Nephron (organoid): ENCODE measurements at regions not wholly inside any gene's neighbourhood (a gene's known extent, or its start where the extent isn't known, plus 50 kb on each side); places are given as distances from the start of the nearest gene placed in this dataset.

Experiments used
- H3K27ac Mint-ChIP-seq, 3 experiments: 2 replicates each; pipeline ENCODE4 v1.8.0; 2020; ENCODE audit warnings: mixed read lengths in 3 of 3, mild to moderate bottlenecking in 2 of 3, moderate library complexity in 1 of 3
- H3K27me3 Mint-ChIP-seq: 2 replicates; pipeline ENCODE4 v1.8.0; 2021; ENCODE audit warnings: low read depth, mild to moderate bottlenecking, moderate library complexity, mixed read lengths
- H3K36me3 Mint-ChIP-seq: 2 replicates; pipeline ENCODE4 v1.8.0; 2020; ENCODE audit warnings: low read depth, mixed read lengths
- H3K4me1 Mint-ChIP-seq: 2 replicates; pipeline ENCODE4 v1.8.0; 2020; ENCODE audit warnings: mixed read lengths
- H3K4me3 Mint-ChIP-seq, 3 experiments: 2 replicates each; pipeline ENCODE4 v1.8.0; 2020; ENCODE audit warnings: mild to moderate bottlenecking in 3 of 3, mixed read lengths in 3 of 3, moderate library complexity in 2 of 3
- H3K9me3 Mint-ChIP-seq: 2 replicates; pipeline ENCODE4 v1.8.0; 2020; ENCODE audit warnings: mixed read lengths
- CTCF ChIP-seq, 3 experiments: fragments of 200-600 bp; sonication (generic); IDR thresholded peaks; one replicate each; pipeline ENCODE4 v1.5.0; 2021; ENCODE audit warnings: antibody characterized with exemption in 3 of 3; ENCODE audit not compliant: unreplicated experiment in 3 of 3

GRCh38 chr1:233489411-233489810 lies 124.5 kb upstream of the KCNK1 start:
- Mint-ChIP-seq H3K4me1 (no peaks in the 10 kb centered on the region), H3K4me3 (no peak overlapping the region), H3K27me3 (peaks cover 18% of the 10 kb centered on the region), H3K9me3 (peaks cover 6% of the 10 kb centered on the region), H3K27ac (no peak overlapping the region), H3K36me3 (no peaks in the 10 kb centered on the region)
- TF ChIP-seq CTCF (IDR thresholded peaks at IDR 0.05; ENCODE audit: unreplicated experiment in 3 of 3), result no peak

DNA sequence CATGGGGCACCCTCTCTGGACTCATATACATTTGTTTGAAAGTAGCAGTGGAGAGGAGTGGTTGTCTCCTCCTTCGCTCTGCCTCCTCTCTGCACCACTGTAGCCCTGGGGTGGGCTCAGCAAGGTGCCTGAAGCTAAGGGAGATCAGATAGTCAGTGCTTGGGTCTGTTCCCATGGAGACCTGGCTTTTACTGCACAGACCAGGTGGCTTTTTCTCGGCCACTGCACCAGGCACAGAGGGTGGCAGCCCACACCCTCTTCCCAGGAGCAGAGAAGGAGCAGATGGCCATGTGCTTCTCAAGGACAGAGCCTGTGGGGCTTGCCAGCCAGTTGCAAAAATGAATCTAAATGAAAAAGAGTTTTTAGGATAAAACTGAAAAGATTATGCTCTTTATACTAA lies 123.4 kb upstream of the KCNK1 start:
- Mint-ChIP-seq H3K27me3 (peaks cover 13% of the 10 kb centered on the region), H3K4me3 (no peak overlapping the region), H3K9me3 (peaks cover 6% of the 10 kb centered on the region), H3K4me1 (no peaks in the 10 kb centered on the region), H3K36me3 (no peaks in the 10 kb centered on the region), H3K27ac (no peak overlapping the region)
- no peak for TF ChIP-seq CTCF (IDR thresholded peaks at IDR 0.05; ENCODE audit: unreplicated experiment in 3 of 3)

DNA sequence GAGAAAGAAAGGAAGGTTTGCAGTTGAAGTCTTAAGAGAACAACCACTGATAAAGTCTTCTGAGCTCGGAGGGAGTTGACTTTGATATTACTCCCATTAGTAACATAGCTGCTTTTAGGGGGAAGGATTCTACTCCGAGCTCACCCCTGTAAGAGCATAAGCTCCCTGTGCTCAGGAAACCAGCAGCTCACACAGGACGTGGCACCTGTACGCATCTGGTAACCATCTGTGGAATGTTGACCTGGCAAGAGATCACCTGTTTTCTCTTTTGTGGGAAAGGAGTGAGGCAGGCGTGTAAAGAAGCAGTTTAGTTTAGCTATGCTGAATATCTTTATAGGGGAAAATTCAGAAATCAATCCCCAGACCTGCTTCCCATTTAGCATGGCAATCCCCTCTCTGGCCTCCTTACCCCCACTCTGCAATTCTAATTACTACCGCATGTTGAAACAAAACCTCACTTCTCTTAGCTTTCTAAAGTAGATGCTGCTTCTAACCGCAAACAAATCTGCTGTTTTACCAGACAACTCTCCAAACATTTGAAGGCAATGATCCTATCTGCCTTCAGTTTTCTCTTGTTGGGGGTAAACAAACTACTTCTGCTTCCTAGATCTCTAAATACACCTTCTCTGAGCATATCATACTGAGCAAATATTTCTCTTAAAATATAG lies 121.8 kb upstream of the KCNK1 start:
- Mint-ChIP-seq H3K27me3 (peaks cover 20% of the 10 kb centered on the region), H3K9me3 (peaks cover 6% of the 10 kb centered on the region), H3K4me1 (no peaks in the 10 kb centered on the region), H3K27ac (no peak overlapping the region), H3K4me3 (no peak overlapping the region), H3K36me3 (no peaks in the 10 kb centered on the region)
- TF ChIP-seq CTCF (IDR thresholded peaks at IDR 0.05; ENCODE audit: unreplicated experiment in 3 of 3), result no peak

- H3K27me3 Mint-ChIP-seq, result peaks cover 10% of the 10 kb centered on the region
- no peaks in the 10 kb centered on the region for H3K36me3 Mint-ChIP-seq
- H3K4me1 Mint-ChIP-seq, result no peaks in the 10 kb centered on the region
- no peaks in the 10 kb centered on the region for H3K9me3 Mint-ChIP-seq
- H3K4me3 Mint-ChIP-seq, result no peak overlapping the region
- no peak for TF ChIP-seq CTCF (IDR thresholded peaks at IDR 0.05; ENCODE audit: unreplicated experiment in 3 of 3)
- no peak overlapping the region for H3K27ac Mint-ChIP-seq
Observed at GRCh38 chr1:233496993-233497392, 116.9 kb upstream of the KCNK1 start.

- no peaks in the 10 kb centered on the region for H3K4me1 Mint-ChIP-seq
- H3K27me3 Mint-ChIP-seq, result peaks cover 10% of the 10 kb centered on the region
- TF ChIP-seq CTCF (IDR thresholded peaks at IDR 0.05; ENCODE audit: unreplicated experiment in 3 of 3), result no peak
- no peaks in the 10 kb centered on the region for H3K36me3 Mint-ChIP-seq
- H3K27ac Mint-ChIP-seq, result no peak overlapping the region
- H3K4me3 Mint-ChIP-seq, result no peak overlapping the region
- H3K9me3 Mint-ChIP-seq, result no peaks in the 10 kb centered on the region
Observed at GRCh38 chr1:233497679-233498078, 116.2 kb upstream of the KCNK1 start.

DNA sequence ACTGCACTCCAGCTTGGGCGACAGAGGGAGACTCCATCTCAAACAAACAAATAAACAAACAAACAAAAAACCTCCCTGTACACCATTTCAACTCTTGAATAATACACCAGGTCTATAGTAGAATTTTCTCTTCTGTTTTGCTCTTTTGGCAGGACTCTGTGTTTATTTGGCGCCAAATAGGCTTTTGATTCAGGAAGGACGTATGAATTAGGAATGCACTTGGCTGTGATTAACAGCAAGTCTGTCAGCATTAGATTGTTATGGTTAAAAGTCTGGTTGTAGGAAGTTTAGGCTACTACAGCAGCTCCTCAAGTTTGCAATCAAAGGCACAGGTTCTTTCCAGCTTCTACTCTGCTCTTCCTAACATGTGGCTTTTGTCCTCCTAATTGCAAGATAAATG lies 113.8 kb upstream of the KCNK1 start:
- no peak for TF ChIP-seq CTCF (IDR thresholded peaks at IDR 0.05; ENCODE audit: unreplicated experiment in 3 of 3)
- Mint-ChIP-seq H3K4me1 (no peaks in the 10 kb centered on the region), H3K27me3 (peaks cover 10% of the 10 kb centered on the region), H3K36me3 (no peaks in the 10 kb centered on the region), H3K4me3 (no peak overlapping the region), H3K9me3 (no peaks in the 10 kb centered on the region), H3K27ac (no peak overlapping the region)
